GM18498 (cell line): ENCODE measurements at regions not wholly inside any gene's neighbourhood (a gene's known extent, or its start where the extent isn't known, plus 50 kb on each side); places are given as distances from the start of the nearest gene placed in this dataset.

Source experiments
- ATAC-seq: cut with Tn5 transposase; IDR thresholded peaks from one replicate; pipeline ENCODE4 v1.9.1; 2021; ENCODE audit warnings: mild to moderate bottlenecking, moderate library complexity; ENCODE audit not compliant: unreplicated experiment

DNA sequence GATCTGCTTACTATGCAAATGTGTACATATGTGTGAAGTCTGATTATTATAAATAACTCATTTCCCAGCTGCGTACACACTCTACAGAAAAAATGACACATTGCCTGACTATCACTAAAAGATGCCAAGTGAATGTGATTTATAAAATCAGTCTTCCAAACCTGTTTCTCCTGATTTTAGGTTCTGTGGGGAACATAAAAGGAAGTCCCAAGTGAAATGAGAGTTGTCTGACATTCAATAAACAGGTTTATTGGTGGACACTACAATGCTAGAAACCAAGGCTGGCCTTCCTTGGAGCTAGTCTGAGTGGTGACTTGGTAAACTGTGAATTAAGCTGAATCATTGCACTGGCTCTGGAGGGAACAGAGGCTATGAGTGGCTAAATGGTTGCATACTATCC is 287.9 kb upstream of the ESRRG start:
- ATAC-seq: no peak

DNA sequence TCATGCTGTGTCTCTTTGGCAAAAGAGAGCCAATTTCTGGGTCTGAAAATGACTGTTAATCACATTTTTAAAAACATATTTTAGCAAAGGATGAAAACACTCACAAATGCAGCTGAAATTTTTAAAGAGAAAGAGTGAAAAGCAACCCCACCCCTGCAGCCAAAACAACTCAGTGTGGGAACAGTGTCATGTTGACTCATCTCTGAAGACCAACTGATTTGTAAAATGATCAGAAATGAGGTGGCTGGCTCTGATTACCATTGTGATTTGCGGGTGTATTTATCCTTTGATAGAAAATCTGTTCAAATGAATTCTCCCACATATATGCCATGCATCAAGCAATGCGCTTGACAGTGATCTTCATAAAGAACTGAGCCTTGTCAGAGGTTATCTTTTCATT is 287.0 kb upstream of the ESRRG start:
- no peak for ATAC-seq

DNA sequence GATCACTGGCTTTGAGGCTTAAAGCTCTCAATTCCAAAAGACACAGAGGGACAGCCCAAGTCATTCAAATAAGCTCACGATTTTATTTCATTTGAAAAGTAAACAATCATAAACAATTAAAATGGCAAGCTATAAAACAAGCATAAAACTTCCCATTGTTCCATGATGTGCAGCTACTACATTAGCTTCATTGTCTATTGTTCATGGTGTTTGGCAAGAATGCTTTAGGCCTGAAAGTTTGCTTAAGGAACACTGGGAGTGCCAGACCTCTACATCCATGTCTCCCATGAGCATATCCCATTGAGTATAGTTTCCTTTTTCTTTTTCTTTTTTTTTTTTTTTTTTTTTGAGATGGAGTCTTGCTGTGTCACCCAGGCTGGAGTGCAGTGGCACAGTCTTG is 286.1 kb upstream of the ESRRG start:
- no peak for ATAC-seq

DNA sequence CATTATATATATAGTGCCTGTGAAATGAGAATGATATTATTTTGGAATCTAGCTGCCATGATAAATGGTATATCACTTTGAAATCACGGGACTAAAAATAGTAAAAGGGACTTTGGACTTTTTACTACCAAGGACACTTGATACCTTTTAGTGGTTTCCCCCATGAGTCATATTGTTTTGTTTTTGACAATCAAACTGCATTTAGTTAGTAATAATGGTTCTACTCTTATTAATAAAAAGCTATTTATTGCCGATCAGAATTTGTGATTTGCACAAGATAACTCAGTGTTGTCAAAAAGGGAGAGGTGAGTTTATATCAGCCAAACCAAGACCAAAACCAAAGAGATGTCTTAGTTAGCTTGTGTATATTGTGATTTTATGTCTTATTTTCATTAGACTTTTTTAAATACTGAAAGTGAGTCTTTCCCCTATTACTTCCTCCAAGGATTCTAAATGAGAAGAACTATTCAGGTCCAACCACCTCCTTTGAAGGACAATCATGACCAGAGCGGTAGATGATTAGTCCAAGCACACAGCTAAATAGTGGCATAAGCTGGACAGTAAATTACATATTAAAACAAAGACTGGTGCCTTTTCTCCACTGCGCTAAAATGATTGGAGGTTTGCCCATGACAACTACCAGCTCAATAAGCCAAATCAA is 281.7 kb upstream of the ESRRG start:
- no peak for ATAC-seq

DNA sequence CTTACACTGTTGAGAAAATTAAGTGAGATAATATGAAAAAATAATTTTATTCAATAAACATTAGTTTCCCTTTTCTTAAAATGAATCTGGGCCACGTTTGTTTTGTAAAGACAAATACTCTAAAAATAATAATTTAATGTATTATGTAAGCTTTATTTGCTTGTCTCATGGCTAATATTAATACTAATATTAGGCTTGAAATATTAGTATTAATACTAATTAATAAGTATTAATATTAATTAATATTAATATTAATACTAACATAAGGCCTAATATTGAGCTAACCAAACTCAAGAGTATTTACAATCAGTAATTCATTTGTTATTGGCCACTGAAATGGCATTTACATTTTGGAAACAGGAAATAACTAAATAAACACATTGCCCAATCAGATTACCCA is 280.1 kb upstream of the ESRRG start:
- ATAC-seq: no peak

DNA sequence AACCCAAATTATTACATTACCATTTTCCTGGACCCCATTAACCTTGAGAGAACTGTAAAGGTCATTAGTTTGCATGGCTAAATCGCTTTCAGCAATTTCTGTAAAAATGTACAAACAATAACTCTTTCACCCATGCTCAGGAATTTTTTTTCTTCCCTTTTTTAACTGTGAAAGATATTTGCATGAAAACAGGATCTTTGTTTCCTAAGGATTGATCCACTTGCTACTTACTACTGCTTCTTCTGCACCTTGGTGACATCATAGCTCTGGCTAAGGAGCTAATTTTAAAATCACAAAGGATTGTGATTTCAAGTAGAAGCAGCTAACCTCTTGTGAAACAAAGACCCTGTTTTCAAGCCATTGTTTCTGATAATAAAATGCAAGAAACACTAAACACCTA is 274.6 kb upstream of the ESRRG start:
- no peak for ATAC-seq

DNA sequence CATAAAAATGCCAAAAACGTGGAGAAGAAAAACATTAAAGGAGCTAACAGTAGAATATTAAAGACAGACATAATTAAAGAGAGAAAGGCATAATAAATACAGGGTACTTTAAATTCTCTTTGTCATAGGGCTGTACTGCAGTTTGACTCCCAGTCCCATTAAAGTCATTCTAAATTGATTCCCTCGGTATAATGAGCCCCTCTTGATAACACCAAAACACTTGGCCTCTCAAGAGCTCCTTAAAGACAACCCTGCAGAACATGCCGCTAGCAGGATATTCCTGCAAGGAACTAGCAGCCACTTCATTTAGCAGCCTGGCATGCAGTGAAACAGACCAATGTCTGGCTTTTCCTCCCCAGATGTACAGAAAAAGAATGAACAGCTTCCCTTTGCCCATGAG is 273.8 kb upstream of the ESRRG start:
- ATAC-seq: no peak

DNA sequence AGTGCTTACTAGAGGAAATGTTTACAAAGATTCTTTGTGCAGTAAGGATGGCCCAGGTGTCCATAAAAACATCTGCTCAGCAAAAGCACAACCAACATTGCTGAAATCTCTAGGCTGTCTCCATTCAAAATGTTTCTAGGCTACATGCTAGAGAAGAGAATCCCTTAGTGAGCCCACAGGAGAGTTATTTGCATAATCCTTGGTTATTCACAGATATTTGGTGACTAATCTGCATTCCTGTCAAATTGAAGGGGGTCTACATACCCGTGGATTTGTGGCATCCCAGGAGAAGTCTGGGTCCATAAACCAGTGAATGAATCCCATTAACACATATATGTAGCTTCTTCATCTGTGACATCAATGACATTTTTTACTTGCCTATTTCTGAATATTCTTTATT is 261.3 kb upstream of the ESRRG start:
- no peak for ATAC-seq

DNA sequence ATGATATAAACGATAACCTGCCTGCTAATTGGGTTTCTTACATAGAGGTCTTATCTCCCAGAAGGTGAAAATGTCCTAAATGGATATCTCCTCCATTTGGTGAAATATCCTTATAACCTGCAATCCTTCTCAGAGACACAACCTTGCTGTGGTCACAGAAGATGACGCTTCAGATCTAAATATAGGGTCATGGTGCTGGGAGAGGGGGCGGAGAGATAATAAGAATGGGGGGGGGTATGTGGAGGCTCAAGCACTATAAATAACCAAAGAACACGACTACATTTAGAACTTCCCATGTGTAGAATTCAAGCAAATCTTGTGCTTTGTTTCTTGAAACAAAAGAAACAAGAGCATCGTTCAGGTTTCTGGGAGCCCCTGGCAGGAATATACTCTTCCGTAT is 260.6 kb upstream of the ESRRG start:
- no peak for ATAC-seq

DNA sequence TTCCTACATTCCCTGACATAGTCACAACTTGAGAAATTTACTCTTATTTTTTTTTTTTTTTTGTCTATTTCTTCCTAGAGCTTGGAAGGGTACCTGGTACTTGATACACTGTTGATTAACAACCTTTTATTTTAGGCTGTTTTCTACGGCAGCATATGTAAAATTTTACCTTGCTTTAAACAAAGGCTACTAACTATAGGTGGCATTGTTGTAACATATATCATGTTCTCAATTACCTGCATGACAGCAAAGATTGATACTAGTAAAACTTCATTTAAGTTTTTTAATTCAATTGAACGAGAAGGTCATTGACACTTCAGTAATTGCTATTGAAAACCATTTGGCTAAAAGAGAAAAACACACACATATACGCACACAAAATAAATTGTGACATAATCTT is 238.3 kb upstream of the ESRRG start:
- no peak for ATAC-seq

DNA sequence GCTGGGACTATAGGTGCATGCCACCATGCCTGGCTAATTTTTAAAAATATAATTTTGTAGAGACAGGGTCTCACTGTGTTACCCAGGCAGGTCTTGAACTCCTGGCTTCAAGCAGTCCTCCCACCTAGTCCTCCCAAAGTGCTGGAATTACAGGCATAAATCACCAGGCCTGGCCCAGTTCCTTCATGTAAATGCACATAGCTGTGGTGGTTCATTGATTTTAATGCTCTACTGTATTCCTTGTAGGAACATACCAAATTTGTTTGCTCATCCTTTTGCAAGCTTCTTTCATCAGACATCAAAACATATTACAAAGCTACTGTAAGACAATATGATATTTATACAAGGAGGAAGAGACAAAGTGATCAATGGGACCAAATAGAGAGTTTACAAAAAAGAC is 237.5 kb upstream of the ESRRG start:
- no peak for ATAC-seq

DNA sequence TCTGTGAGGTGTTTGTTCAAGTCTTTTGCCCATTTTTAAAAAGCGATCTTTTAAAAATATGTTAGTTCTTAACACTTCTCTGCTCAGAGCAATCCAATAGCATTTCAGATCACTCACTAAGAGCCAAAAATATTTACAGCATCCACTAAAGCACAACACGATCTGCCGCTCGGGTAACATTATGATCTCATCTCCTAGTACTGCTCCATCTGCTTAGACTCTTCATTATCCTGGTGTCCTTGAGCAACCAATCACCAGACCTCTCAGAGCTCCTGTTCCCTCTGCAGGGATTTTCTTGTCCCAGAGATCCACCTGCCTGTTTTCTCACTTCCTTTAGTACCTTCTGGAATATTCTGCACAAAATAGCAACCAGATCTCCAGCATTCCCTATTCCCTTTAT is 235.3 kb upstream of the ESRRG start:
- no peak for ATAC-seq

DNA sequence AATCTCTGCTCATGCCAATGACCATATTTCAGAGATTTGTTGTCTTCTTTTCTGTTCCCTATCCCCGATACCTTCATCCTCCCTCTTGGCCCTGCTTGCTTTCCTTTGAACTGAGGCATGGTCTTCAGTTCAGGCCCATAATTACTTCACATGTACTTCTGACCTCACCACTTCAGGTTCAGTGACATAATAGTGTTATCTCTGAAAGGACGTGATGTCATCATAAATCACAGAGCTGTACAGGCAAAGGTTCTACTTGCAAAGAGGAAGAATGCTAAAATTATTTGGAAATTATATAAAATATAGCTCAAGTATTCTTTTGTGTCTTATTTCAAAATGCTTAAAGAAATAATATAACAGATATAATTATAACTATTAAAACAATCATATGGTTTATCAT is 230.3 kb upstream of the ESRRG start:
- no peak for ATAC-seq

DNA sequence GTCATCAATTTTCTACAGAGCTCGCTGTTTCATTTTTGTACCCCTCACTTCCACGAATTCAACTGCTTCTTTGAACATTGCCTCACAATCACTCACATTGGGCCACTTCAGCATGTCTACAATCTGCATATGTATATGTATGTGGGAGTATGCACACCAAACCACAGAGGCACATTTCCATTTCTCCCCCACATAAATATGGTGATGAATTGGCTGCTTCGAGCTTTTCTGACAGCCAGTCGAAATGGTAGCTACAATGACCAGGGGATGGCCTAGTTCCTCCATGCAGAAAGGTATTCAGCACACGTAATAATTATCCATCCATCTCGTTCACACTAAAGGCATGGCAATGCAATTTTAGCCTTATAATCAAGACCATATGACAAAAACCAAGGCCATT is 229.6 kb upstream of the ESRRG start:
- ATAC-seq: no peak

DNA sequence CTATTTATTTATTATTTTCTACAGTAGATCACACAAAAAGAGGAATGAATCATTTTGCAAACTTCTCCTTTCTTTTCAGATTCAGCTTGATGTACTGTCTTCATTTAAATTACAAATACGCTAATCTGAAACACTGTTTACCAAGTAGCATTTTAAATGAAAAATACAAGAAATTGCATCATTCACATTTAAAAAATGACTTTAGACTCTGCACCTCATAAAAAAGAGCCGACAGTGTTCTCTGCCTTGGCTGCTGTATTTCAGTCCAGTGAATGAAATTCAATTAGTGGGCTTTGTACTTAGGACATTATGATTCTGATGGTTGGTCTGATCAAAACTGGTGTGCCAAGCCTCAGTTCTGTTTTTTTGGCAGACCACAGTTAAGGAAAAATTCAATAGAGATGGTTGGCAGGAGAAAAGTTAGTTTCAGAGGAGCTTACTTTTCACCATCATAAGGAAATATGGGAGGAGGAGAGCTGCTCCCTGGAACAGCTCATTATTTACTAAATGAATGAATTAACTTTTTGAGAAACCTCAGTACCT is 222.4 kb upstream of the ESRRG start:
- no peak for ATAC-seq

DNA sequence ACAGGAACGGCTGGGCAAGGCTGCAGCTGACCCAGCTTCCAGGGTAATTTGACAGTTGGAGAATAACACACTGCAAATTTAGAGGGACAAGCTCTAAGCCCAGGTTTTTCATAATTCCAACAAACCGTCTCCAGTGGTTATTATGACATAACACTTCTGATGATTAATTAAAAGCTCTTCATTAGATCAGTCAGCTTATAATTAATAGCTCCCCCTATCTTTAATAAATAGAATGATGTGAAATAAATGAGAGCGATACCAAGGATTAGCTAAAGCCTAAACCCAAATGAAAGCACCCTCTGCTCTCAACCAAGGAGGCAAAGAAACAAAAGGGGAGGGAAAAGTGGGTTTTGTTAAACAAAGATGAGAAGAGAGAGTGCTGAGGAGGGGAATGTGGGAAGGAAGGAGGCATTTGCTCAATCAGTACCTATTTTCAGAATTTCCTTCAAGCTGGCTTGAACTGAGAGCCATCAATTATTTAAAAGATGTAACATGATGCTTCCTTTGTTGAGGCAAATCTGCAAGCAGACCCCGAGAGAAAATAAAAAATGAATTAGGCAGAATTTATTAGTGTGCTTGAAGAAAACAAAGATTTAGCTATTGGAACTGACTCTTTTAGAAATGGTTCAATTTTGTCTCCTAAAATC is 221.8 kb upstream of the ESRRG start:
- no peak for ATAC-seq

DNA sequence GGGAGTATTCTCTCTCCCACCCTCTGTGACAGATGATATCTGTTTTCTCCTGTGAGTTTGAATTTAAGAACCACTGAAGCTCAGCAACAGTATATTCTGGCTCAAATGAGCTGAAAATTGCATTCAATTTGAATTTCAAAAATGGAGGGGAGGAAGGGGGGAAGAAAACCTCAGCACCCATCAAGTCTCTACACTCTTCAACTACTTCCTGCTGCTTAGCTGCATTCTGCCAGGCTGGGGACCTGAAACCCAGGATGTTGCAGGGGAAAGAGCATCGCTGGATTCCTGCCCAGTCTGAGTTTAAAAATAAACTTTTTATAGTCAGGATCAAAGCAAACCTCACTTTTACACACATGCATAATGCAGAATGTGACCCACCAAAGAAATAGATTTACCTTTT is 214.3 kb upstream of the ESRRG start:
- no peak for ATAC-seq

DNA sequence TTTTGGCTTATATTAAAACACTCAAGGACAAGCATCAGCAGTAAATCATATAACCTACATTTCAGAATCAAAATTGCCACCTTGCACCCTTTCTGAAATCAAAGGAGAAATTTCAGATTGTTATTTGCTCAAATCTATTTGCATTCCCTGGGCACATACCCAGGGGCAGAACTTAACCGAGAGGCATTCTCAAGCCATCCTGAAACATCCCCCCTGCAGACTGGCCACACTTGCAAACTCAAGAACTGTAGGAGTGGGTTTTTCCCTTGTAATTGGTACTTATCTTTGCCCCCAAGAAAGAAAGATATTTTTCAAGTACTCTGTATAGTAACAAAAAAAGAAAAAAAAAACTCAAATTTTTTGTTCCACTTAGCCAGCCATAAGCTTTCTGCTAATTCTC is 213.6 kb upstream of the ESRRG start:
- no peak for ATAC-seq

DNA sequence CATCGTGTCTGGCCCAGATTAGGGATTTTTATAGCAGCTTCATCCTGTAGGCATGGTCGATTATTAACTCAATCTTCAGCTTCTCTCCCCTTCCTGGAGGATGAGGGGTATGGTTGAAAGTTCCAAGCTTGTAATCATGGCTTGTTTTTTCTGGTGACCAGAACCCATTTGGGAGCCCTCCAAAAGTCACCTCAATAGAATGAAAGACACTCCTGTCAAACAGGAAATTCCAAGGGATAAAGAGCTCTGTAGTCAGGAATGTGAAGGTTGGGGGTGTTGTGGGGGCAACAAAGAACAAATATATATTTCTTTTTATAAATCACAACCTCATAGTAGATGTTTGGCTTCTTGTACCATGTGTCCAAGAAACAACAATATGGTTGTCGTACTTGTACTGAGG is 212.7 kb upstream of the ESRRG start:
- no peak for ATAC-seq

DNA sequence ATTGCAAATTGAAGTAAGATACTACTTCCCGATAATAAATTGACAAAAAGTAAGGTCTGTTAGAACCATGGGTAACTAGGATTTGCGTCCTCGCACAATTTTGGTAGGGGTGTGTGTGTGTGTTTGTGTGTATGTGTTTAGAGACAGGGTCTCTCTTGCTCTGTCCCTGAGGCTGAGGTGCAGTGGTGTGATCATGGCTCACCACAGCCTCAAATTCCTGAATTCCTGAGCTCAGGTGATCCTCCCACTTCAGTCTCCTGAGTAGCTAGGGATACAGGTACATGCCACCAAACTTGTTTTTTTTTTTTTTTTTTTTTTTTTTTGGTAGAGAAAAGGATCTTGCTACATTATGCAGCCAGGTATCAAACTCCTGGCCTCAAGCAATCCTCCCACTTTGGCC is 209.2 kb upstream of the ESRRG start:
- ATAC-seq: no peak

DNA sequence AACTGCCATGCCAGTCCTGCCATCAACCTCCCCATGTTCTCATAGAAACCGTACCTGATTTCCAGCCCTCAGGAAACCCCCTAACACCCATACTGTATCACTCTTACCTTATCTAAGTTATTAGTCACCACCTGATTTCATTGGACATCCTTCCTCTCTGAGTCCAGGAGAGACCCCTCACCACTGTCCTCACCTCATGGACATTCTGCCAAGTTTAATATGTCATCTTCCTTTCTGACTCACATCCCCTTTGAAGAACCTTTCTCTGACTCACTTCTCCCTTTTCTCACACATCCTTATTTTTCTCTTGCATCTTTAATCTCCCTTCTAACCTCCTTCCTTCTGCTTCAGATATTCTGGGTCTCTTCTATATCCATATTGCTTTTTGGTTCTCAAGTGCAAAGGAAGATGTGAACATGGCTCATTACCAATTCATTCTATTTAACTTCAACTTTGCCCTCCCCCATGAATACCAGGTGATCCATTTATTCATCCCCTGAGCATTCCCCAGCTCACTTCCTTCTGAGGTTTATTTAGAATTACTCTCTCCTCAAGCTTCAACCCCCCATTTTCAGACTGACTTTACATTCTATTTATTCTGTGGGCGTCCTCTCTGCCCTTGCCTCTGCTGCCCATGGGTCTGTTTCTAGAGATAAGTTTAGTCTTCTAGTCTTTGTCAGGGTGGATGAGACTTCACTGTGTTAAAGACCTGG is 206.8 kb upstream of the ESRRG start:
- no peak for ATAC-seq

DNA sequence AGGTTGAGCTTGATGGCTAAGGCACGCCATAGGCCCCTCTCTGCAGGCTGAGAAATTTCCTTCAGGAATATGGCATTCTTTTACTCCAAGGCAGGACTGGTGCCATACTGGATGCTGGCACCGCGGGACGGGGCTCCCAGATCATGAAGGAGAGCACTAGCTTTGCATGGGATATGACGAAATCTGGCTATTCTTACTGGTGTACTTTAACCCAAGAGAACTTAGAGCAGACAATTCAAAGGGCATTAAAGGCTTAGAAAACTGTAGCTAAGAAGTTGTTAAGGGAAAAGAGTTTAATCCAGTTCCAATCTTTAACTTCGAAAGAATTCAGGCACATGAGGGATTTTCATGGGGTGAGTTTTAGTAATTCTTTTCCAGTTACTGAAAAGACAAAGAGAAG is 204.4 kb upstream of the ESRRG start:
- ATAC-seq: no peak
